Neural progenitor cell (in vitro differentiated cells): ENCODE measurements at regions not wholly inside any gene's neighbourhood (a gene's known extent, or its start where the extent isn't known, plus 50 kb on each side); places are given as distances from the start of the nearest gene placed in this dataset.

Experiments used
- EZH2 ChIP-seq: fragments of 200-600 bp; sonication (generic); IDR thresholded peaks from 2 replicates; pipeline ENCODE4 v1.6.1; 2017; ENCODE audit warnings: antibody characterized with exemption, mild to moderate bottlenecking, moderate library complexity
- TF ChIP-seq, protein P1 (sequence below): fragments of 200-600 bp; sonication (generic); IDR thresholded peaks from 2 replicates; pipeline ENCODE4 v1.5.1; 2017; ENCODE audit warnings: antibody characterized with exemption, mild to moderate bottlenecking

DNA sequence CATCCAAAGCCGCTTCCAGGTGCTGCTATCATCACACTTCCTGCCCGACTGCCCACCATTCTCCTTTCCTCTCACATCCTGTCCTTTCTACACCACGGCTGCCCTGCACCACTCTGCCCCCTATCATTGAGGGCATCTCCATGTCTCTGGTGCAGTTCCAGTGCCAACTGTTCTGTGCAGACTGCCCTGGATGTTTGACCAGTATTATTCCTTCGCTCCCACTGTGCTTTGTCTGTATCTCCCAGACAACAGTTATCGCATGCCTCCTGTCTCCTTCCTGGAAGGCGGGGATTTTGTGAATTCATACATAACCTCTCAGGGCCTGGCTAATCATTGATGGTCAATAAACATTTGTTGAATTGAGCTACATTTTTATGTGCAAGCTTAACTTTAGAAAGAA lies 63.6 kb upstream of the GNG12 start:
- no peak for TF ChIP-seq EZH2
- TF ChIP-seq, protein P1, sequence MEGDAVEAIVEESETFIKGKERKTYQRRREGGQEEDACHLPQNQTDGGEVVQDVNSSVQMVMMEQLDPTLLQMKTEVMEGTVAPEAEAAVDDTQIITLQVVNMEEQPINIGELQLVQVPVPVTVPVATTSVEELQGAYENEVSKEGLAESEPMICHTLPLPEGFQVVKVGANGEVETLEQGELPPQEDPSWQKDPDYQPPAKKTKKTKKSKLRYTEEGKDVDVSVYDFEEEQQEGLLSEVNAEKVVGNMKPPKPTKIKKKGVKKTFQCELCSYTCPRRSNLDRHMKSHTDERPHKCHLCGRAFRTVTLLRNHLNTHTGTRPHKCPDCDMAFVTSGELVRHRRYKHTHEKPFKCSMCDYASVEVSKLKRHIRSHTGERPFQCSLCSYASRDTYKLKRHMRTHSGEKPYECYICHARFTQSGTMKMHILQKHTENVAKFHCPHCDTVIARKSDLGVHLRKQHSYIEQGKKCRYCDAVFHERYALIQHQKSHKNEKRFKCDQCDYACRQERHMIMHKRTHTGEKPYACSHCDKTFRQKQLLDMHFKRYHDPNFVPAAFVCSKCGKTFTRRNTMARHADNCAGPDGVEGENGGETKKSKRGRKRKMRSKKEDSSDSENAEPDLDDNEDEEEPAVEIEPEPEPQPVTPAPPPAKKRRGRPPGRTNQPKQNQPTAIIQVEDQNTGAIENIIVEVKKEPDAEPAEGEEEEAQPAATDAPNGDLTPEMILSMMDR, result no peak
